IMR-90 (cell line): ENCODE measurements at regions not wholly inside any gene's neighbourhood (a gene's known extent, or its start where the extent isn't known, plus 50 kb on each side); places are given as distances from the start of the nearest gene placed in this dataset.

ENCODE experiments used
- BHLHE40 ChIP-seq: fragments of 150-350 bp; IDR thresholded peaks from 2 replicates; pipeline ENCODE4 v1.6.1; 2016; ENCODE audit warnings: mild to moderate bottlenecking, low read depth, low read length
- CEBPB ChIP-seq: IDR thresholded peaks from 2 replicates; pipeline ENCODE4 v1.6.1; 2012; ENCODE audit warnings: low read depth, low read length, improper control_type of control experiment
- MAFK ChIP-seq: IDR thresholded peaks from 2 replicates; pipeline ENCODE4 v1.6.1; 2012; ENCODE audit warnings: low read depth, low read length, improper control_type of control experiment
- MXI1 ChIP-seq: IDR thresholded peaks from 2 replicates; pipeline ENCODE4 v1.6.1; 2012; ENCODE audit warnings: low read depth, mild to moderate bottlenecking, low read length, moderate library complexity, borderline replicate concordance
- POLR2A ChIP-seq: IDR thresholded peaks from 2 replicates; pipeline ENCODE4 v1.6.1; 2012; ENCODE audit warnings: mild to moderate bottlenecking, low read depth, low read length
- RAD21 ChIP-seq: IDR thresholded peaks from 2 replicates; pipeline ENCODE4 v1.6.1; 2012; ENCODE audit warnings: low read length, improper control_type of control experiment
- RCOR1 ChIP-seq: IDR thresholded peaks from 2 replicates; pipeline ENCODE4 v1.6.1; 2012; ENCODE audit warnings: mild to moderate bottlenecking, low read length, improper control_type of control experiment; ENCODE audit not compliant: insufficient replicate concordance
- RFX5 ChIP-seq: IDR thresholded peaks from 2 replicates; pipeline ENCODE4 v1.8.0; 2012; ENCODE audit warnings: low read depth, mild to moderate bottlenecking, low read length, moderate library complexity
- USF2 ChIP-seq: fragments of 150-350 bp; IDR thresholded peaks from 2 replicates; pipeline ENCODE4 v1.6.1; 2017; ENCODE audit warnings: mild to moderate bottlenecking, antibody characterized with exemption, low read length, low read depth
- TF ChIP-seq, protein P1 (sequence below): conservative IDR thresholded peaks from 2 replicates; pipeline ENCODE4 v1.5.1; 2012; ENCODE audit warnings: mild to moderate bottlenecking, low read depth, low read length, improper control_type of control experiment

GRCh38 chr4:28259951-28260350, 1399.3 kb downstream of the STIM2 start:
- TF ChIP-seq, protein P1, sequence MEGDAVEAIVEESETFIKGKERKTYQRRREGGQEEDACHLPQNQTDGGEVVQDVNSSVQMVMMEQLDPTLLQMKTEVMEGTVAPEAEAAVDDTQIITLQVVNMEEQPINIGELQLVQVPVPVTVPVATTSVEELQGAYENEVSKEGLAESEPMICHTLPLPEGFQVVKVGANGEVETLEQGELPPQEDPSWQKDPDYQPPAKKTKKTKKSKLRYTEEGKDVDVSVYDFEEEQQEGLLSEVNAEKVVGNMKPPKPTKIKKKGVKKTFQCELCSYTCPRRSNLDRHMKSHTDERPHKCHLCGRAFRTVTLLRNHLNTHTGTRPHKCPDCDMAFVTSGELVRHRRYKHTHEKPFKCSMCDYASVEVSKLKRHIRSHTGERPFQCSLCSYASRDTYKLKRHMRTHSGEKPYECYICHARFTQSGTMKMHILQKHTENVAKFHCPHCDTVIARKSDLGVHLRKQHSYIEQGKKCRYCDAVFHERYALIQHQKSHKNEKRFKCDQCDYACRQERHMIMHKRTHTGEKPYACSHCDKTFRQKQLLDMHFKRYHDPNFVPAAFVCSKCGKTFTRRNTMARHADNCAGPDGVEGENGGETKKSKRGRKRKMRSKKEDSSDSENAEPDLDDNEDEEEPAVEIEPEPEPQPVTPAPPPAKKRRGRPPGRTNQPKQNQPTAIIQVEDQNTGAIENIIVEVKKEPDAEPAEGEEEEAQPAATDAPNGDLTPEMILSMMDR, result no peak
- TF ChIP-seq POLR2A, result no peak
- TF ChIP-seq USF2, result no peak
- no peak for TF ChIP-seq CEBPB
- TF ChIP-seq MAFK, result no peak
- no peak for TF ChIP-seq RAD21
- no peak for TF ChIP-seq BHLHE40
- TF ChIP-seq RCOR1, result no peak
- no peak for TF ChIP-seq MXI1
- TF ChIP-seq RFX5, result no peak
